ENCODE measurements at regions not wholly inside any gene's neighbourhood (a gene's known extent, or its start where the extent isn't known, plus 50 kb on each side); places are given as distances from the start of the nearest gene placed in this dataset.
A peak's percentile ranks its signal among the peaks of the same experiment; 100 is the strongest.

DNA sequence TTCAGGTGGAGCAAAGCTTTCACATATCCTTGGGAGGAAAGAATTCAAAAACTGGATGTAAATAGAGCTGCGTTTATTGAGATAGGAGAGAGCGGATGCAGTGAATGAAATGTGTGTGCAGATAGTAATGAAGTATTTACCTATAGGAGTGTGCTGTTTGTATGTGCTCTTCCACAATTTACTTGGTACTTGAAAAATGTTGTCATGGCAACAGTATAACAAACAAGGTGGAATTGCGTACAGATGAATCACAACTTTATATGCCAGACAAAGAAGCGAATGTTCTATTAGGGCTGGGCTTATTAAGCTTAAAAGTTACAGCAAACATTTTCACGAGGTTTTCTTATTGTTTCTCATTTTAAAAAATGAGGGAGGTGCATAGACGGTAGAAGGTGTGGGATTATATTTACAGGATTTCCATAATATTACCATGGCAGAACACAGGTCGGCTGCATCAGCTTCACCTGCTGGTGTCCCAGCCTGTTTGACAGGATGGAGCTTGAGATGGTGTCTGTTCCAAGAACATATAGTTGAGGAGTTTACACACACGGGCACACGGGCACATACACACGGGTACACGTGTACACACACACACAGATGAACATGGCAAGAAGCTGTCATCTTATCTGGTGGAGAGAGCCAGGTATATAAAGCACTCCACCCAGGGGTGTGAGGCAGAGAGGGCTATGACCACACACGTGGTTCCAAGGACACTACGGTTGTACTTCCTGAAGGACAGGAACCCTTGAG lies 155.7 kb downstream of the RMI1 start:
- DNase-seq, result no peak

DNA sequence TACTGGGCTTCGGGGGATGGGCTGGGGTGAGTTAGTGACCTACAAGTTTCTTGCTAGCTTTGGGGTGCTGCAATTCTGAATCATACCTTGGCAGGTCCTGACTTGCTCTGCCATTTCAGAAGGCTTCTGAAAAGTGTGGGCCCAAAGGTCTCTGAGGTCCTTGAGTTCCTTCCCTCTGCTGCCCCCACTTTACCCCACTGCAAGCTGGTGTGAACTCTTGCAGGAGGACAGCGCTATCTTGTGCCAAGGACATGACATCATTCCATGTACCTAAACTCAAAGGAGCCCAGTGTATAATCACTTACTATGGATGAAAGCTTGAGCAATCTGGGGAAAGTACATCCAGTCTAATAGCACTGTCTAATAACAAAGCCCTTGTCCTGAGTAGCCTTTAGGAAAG lies 157.4 kb downstream of the RMI1 start:
- no peak for DNase-seq

DNA sequence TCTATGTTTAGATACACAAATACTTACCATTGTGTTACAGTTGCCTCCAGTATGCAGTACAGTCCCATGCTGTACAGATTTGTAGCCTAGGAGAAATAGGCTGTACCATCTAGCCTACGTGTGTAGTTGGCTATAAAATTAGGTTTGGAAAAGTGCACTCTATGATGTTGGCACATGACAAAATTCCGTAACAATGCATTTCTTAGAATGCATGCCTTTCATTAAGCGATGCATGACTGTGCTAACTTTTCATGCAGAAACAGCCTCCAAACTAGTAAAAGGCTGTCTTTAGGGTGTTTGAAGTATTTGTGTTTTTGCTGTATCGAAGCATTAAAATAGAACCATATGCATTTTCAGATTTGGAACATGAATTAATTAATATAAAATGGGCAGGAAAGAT lies 157.9 kb downstream of the RMI1 start:
- DNase-seq, result no peak

- DNase-seq, result peak; percentile 4
These were observed 158.9 kb downstream of the RMI1 start for GRCh38 chr9:84139296-84140070.

DNA sequence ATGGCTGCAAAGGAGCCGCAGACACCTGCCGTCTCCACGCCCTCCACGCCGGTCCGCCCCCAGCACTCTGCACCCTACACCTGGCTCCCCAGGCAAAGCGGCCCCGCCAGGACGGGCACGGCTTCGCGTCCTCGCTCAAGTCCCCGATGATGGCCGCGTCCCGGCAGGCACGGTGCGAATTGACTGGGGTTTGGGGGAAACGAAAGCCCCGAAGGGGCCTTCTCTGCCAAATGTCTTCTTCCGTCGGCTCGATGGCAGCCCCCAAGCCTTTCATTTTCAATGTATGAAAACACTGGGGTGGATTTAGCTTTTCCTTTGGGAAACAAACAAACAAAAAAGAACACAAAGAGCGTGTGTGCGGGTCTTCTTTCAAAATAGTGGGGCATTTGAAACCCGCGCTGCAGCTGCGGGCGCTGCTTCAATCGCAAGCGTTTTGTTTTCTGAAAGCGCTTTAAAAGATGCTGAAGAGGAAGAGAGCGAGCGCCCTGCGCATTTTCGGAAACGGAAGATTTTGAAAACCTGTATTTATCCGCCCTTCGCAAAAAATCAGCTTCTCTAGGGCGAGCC lies 160.0 kb downstream of the RMI1 start:
- peak; percentile 2 for DNase-seq

DNA sequence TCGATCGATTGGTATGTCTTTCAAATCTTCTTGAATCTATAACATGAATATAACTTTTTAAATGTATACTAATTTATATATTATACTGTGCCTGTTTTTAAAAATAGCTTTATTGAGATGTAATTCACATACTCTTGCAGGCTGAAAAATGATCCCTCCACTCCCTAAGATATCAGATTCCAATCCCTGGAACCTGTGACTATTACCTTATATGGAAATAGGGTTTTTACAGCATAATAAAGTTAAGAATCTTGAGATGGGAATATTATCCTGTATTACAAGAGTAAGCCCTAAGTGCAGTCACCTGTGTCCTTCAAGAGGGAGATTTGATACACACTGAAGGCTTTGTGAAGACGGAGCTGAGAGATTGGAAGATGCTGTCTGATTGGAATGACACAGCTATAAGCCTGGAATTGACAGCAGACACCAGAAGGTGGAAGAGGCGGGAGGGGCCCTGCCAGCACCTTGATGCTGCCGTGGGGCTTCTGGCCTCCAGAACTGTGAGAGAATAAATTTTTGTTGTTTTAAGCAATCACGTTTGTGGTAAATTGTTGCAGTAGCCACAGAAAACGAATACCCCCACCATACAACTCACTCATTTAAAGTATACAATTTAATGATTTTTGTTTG lies 161.3 kb downstream of the RMI1 start:
- DNase-seq, result no peak

- DNase-seq, result no peak
These were observed 164.4 kb downstream of the RMI1 start for GRCh38 chr9:84145031-84145430.

DNA sequence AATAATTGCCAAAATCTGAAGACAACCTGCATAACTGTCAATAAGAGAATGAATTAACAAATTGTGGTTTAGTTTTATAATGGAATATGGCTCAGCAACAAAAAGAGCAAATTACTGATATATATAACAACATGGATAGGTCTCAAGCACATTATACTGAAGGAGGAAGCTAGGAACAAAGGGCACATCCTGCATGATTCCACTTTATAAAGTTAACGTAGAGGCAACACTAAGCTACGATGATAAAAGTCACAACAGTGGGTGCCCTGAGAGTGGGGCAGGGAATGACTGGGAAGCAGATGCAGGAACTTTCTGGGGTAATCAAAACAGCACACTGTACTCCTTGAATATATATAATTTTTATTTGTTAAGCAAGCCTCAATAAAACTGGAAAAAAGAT lies 165.2 kb downstream of the RMI1 start:
- no peak for DNase-seq

GRCh38 chr9:84146893-84147710 lies 166.5 kb downstream of the RMI1 start:
- no peak for DNase-seq

DNA sequence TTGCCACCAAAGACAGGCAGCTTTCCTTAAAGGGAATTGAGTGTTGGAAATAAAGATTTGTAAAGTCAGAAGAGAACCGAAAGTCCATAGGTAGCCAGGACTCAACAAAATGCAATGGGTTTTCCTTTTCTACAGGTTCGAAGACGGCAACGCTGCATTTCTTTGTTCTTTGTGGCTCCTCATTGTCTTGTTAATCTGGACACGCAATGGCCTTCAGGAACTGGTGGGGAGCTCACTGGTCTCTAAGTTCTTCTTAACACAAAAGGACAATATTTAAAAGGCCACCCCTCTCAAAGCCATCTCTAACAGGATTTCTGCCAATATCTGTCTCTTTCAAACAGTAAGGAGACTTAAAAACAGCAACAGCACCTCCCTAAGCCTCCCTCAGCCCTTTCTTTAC lies 170.6 kb downstream of the RMI1 start:
- no peak for DNase-seq

- DNase-seq, result no peak
These were observed 171.0 kb downstream of the RMI1 start for GRCh38 chr9:84151640-84152039.

GRCh38 chr9:84152204-84152603 lies 171.6 kb downstream of the RMI1 start:
- no peak for DNase-seq

DNA sequence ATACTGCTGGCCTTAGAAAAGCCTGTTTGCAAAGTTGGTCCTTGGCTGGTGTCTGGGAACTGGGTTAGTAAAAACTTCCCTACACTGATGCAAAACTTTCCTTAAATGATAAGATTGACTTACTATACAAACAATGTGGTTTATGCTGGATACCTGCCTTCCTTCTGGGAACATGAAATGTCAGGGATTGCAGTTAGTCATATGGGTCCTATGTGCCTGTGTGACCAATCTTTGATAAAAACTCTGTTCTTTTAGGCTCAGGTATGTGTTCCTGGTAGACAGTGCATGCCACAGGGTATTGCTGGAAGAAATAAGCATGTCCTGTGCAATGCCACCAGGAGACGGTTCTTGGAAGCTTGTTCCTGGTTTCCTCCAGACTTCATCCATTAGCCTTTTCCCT lies 173.3 kb downstream of the RMI1 start:
- DNase-seq, result no peak

DNA sequence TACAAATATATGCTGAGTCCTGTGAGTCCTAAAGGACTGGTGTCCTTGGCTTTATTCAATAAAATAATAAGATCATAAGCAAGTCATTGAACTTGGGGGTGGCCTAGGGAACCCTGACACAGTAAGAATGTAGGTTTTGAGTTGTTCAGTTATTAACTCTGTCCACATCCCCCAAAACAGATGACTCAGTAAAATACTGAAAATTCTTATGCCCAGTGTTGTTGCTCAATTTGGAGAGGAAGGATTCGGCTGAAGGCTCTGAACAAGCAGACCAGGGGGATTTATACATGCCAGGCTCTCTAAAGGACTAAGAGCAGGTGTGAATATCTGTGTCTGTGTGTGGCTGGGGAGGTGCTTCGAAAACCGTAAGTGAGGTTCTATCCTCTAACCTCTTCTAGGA lies 173.7 kb downstream of the RMI1 start:
- no peak for DNase-seq

- DNase-seq, result no peak
These were observed 177.4 kb downstream of the SLC28A3 start for GRCh38 chr9:84163052-84163650.

GRCh38 chr9:84166891-84167290 lies 173.7 kb downstream of the SLC28A3 start:
- DNase-seq, result no peak

DNA sequence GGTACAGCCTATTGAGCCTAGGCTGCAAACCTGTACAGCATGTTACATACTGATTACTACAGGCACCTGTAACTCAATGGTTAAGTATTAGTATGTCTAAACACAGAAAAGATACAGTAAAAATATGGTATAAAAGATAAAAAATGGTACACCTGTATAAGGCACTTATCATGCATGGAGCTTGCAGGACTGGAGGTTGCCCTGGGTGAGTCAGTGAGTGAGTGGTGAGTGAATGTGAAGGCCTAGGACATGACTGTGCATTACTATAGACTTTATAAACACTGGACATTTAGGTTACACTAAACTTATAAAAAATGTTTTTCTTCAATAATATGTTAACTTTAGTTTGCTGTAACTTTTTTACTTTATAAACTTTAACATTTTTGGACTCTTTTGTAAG lies 171.3 kb downstream of the SLC28A3 start:
- no peak for DNase-seq

GRCh38 chr9:84170521-84171141 lies 169.9 kb downstream of the SLC28A3 start:
- no peak for DNase-seq

GRCh38 chr9:84173961-84174360 lies 166.6 kb downstream of the SLC28A3 start:
- DNase-seq, result no peak

DNA sequence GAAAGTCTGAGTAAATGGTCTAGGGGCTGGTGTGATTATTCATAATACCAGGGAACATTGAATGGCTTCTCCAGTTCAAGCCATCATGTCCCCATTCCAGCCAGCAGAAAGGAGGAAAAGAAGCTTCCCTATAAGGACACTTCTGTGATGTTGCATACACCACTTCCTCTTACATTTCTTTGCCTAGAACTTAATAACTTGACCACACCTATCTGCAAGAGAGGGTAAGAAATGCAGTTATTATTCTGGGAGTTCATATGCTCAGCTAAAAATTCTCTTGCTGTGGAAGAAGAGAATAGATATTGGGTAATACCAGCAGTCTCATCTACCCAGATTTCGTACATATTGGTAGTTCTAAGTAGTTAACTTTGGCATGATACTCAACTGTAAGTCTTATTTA lies 166.1 kb downstream of the SLC28A3 start:
- DNase-seq, result no peak

DNA sequence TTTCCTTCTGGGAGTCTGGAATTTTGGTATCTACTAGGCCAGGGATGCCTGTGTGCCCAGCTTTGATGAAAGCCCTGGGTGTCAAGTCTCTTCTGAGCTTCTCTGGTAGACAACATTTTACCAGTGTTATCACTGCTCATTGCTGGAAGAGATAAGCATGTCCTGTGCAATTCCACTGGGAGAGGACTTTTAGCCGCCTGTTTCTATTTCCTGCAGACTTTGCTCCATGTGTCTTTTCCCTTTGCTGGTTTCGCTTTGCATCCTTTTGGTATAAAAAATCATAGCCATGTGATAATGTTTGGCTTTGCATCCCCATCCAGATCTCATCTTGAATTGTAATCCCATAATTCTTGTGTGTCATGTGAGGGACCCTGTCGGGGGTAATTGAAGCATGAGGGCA lies 163.2 kb downstream of the SLC28A3 start:
- DNase-seq, result no peak

GRCh38 chr9:84179531-84179930 lies 161.0 kb downstream of the SLC28A3 start:
- no peak for DNase-seq

All from DMS79 (cell line).